HepG2 (cell line): ENCODE measurements at regions not wholly inside any gene's neighbourhood (a gene's known extent, or its start where the extent isn't known, plus 50 kb on each side); places are given as distances from the start of the nearest gene placed in this dataset.

Source experiments
- ATAC-seq: fragments of 200-7000 bp; cut with Tn5 transposase; 3 replicates; pipeline ENCODE4 v1.9.1; 2020; ENCODE audit warnings: mild to moderate bottlenecking, moderate library complexity
- BruUV-seq: library from RNA; stranded (reverse); fragments of 400-500 nt; replicated peaks from 2 replicates; lab custom pipeline; 2021; lab: Mats Ljungman, UMichigan
- CTCF ChIA-PET: fragments of 300-600 bp; formaldehyde crosslinking; extraction: SDS; loops from one replicate; lab custom pipeline; 2021; ENCODE audit warnings: low total read pairs, inconsistent platforms, low intra/inter-chr PET ratio; lab: Yijun Ruan, JAX
- POLR2A ChIA-PET: fragments of 350-600 bp; sonication (Branson Sonifier 250); formaldehyde crosslinking; loops from one replicate; lab custom pipeline; 2020; ENCODE audit warnings: antibody characterized with exemption, inconsistent platforms; lab: Yijun Ruan, JAX
- DNase-seq: peaks from one replicate; pipeline ENCODE4 v3.0.0-alpha.2; 2015; ENCODE audit warnings: low spot score
- FAIRE-seq: peaks from 3 replicates; lab custom pipeline; 2011; peaks lifted over from hg19 to GRCh38; lab: Jason Lieb, UNC
- H2AFZ ChIP-seq: one replicate; pipeline ENCODE4 v1.6.1; 2011; ENCODE audit warnings: low read length, inconsistent platforms
- H3K27ac ChIP-seq: fragments of 300-600 bp; 3 replicates; pipeline ENCODE4 v1.8.0; 2011; ENCODE audit warnings: mixed run types, mild to moderate bottlenecking, mixed read lengths, low read length, inconsistent platforms; ENCODE audit not compliant: insufficient read depth; ENCODE audit errors: extremely low read length
- H3K27me3 ChIP-seq, 2 experiments: fragments of 200-600 bp in 1 of 2; 2 replicates in 1 of 2; 3 replicates in 1 of 2; pipeline versions ENCODE4 v1.6.0 to v1.8.0; 2011; ENCODE audit warnings: low read length in 2 of 2, mild to moderate bottlenecking in 2 of 2, moderate library complexity in 2 of 2, inconsistent platforms in 1 of 2; ENCODE audit not compliant: insufficient read depth in 2 of 2, control insufficient read depth in 1 of 2
- H3K36me3 ChIP-seq, 2 experiments: fragments of 200-600 bp in 1 of 2; replicated peaks in 1 of 2; 2 replicates in 1 of 2; 3 replicates in 1 of 2; pipeline versions ENCODE4 v1.5.1 to v1.8.0; 2011; ENCODE audit warnings: low read length in 2 of 2, inconsistent platforms in 1 of 2; ENCODE audit not compliant: insufficient read depth in 2 of 2, control insufficient read depth in 1 of 2
- H3K4me1 ChIP-seq: 2 replicates; pipeline ENCODE4 v1.5.1; 2012; ENCODE audit warnings: low read length, inconsistent platforms; ENCODE audit not compliant: insufficient read depth
- H3K4me2 ChIP-seq: 2 replicates; pipeline ENCODE4 v1.6.0; 2011; ENCODE audit warnings: low read depth, low read length, inconsistent platforms
- H3K4me3 ChIP-seq, 3 experiments: fragments of 200-600 bp in 1 of 3; sonication (generic), shearing (Covaris generic) in 1 of 3; replicated peaks in 1 of 3; 2 replicates each; pipeline ENCODE4 v1.5.1; 2011 to 2016; ENCODE audit warnings: low read length in 3 of 3, inconsistent platforms in 2 of 3, low read depth in 2 of 3, mild to moderate bottlenecking in 2 of 3, control low read depth in 1 of 3, mixed read lengths in 1 of 3; ENCODE audit not compliant: insufficient read depth in 1 of 3
- H3K79me2 ChIP-seq: one replicate; pipeline ENCODE4 v1.6.1; 2011; ENCODE audit warnings: low read length, inconsistent platforms; ENCODE audit not compliant: insufficient read depth
- H3K9ac ChIP-seq: 2 replicates; pipeline ENCODE4 v1.6.0; 2011; ENCODE audit warnings: mild to moderate bottlenecking, low read depth, low read length, inconsistent platforms; ENCODE audit not compliant: insufficient read depth
- H3K9me3 ChIP-seq: 2 replicates; pipeline ENCODE4 v1.5.1; 2012; ENCODE audit warnings: mild to moderate bottlenecking, low read length
- H4K20me1 ChIP-seq: 2 replicates; pipeline ENCODE4 v1.6.0; 2011; ENCODE audit warnings: inconsistent platforms, mild to moderate bottlenecking, low read length, moderate library complexity; ENCODE audit not compliant: insufficient read depth
- GATA4 ChIP-seq: sonication (generic); IDR thresholded peaks from 2 replicates; pipeline ENCODE4 v1.6.1; 2016; ENCODE audit warnings: antibody characterized with exemption, low read depth, borderline replicate concordance
- HIC2 ChIP-seq: sonication (generic); formaldehyde crosslinking; IDR thresholded peaks from 2 replicates; pipeline ENCODE4 v1.9.0; 2022; ENCODE audit warnings: low read depth, missing genetic modification reagents
- KLF15 ChIP-seq: sonication (generic); formaldehyde crosslinking; IDR thresholded peaks from 2 replicates; pipeline ENCODE4 v1.8.1; 2023; ENCODE audit warnings: borderline replicate concordance, mild to moderate bottlenecking, inconsistent platforms, missing genetic modification reagents, mixed read lengths
- MAFF ChIP-seq: IDR thresholded peaks from 2 replicates; pipeline ENCODE4 v1.6.1; 2011; ENCODE audit warnings: low read depth, low read length, improper control_type of control experiment
- NCOA1 ChIP-seq: sonication (generic); formaldehyde crosslinking; IDR thresholded peaks from 2 replicates; pipeline ENCODE4 v1.9.0; 2021; ENCODE audit warnings: missing genetic modification reagents
- NFE2 ChIP-seq: sonication (generic); formaldehyde crosslinking; IDR thresholded peaks from 2 replicates; pipeline ENCODE4 v1.4.0; 2020; ENCODE audit warnings: missing genetic modification reagents
- RAD21 ChIP-seq: fragments of 450-650 bp; formaldehyde crosslinking; IDR thresholded peaks from 2 replicates; pipeline ENCODE4 v1.5.0; 2020; ENCODE audit warnings: mild to moderate bottlenecking
- RORA ChIP-seq: sonication (generic); formaldehyde crosslinking; IDR thresholded peaks from 2 replicates; pipeline ENCODE4 v1.5.0; 2020; ENCODE audit warnings: mild to moderate bottlenecking, missing genetic modification reagents, moderate library complexity
- SP4 ChIP-seq: sonication (generic); formaldehyde crosslinking; IDR thresholded peaks from 2 replicates; pipeline ENCODE4 v1.8.1; 2023; ENCODE audit warnings: mild to moderate bottlenecking, missing genetic modification reagents
- XRCC5 ChIP-seq: fragments of 200-400 bp; formaldehyde crosslinking; optimal IDR thresholded peaks from 2 replicates; pipeline ENCODE3; 2017; ENCODE audit warnings: mild to moderate bottlenecking, low read length
- ZFP1 ChIP-seq: IDR thresholded peaks from 2 replicates; pipeline ENCODE4 v1.6.1; 2016
- ZMAT5 ChIP-seq: sonication (generic); formaldehyde crosslinking; IDR thresholded peaks from 2 replicates; pipeline ENCODE4 v1.5.0; 2020; ENCODE audit warnings: mild to moderate bottlenecking, low read depth, missing genetic modification reagents, borderline replicate concordance
- ZNF12 ChIP-seq: sonication (generic); formaldehyde crosslinking; IDR thresholded peaks from 2 replicates; pipeline ENCODE4 v1.5.0; 2020; ENCODE audit warnings: missing genetic modification reagents
- ZNF232 ChIP-seq: sonication (generic); formaldehyde crosslinking; IDR thresholded peaks from 2 replicates; pipeline ENCODE4 v1.4.0; 2020; ENCODE audit warnings: missing genetic modification reagents, borderline replicate concordance
- ZNF451 ChIP-seq: sonication (generic); formaldehyde crosslinking; IDR thresholded peaks from 2 replicates; pipeline ENCODE4 v1.5.0; 2020; ENCODE audit warnings: mild to moderate bottlenecking, missing genetic modification reagents
- ZNF639 ChIP-seq: conservative IDR thresholded peaks from 2 replicates; pipeline ENCODE4 v1.6.1; 2018; ENCODE audit warnings: missing genetic modification reagents
- ZNF720 ChIP-seq: sonication (generic); formaldehyde crosslinking; IDR thresholded peaks from 2 replicates; pipeline ENCODE4 v1.4.0; 2020; ENCODE audit warnings: missing genetic modification reagents
- WGBS: methylation state at CpG from one replicate; pipeline ENCODE4 v1.1.6; 2017; ENCODE audit warnings: low lambda C conversion rate; 5-methylcytosine and 5-hydroxymethylcytosine counted together
- in situ Hi-C: cut with HindIII; loops from 2 replicates; pipeline ENCODE4 v1.10.0; 2017; ENCODE audit warnings: low pct_unique_long_range_greater_than_20kb; ENCODE audit not compliant: extremely low pct_ligation_motif_present
- intact Hi-C: fragments of 100-400 bp; cut with micrococcal nuclease; formaldehyde crosslinking; loops from one replicate; pipeline ENCODE4 v1.10.0; 2022; ENCODE audit not compliant: unreplicated experiment

GRCh38 chr4:24650849-24651640, 66.7 kb upstream of the DHX15 start:
- Histone ChIP-seq H3K9me3 (no peaks in the 10 kb centered on the region), H3K36me3 (no peaks in the 10 kb centered on the region), H3K4me2 (no peak overlapping the region), H3K27ac (no peak overlapping the region), H3K4me1 (no peaks in the 10 kb centered on the region), H3K9ac (no peak overlapping the region), H2AFZ (no peak overlapping the region), H3K79me2 (no peaks in the 10 kb centered on the region), H3K27me3 (no peaks in the 10 kb centered on the region; a peak in 2 of 5 replicates), H4K20me1 (no peaks in the 10 kb centered on the region), H3K4me3 (no peak overlapping the region)
- TF ChIP-seq GATA4 (no peak), XRCC5 (no peak), ZNF451 (no peak)
- FAIRE-seq = no peak
- BruUV-seq = no TSS peak
- WGBS = 83% methylated on average over 2 of the region's 2 CpGs
- intact Hi-C loops = no loop called here
- DNase-seq = no peak
- in situ Hi-C loops = no loop called here
- ChIA-PET CTCF (no interaction called here), POLR2A (no interaction called here)
- no peak for ATAC-seq

- no peak for DNase-seq
- Histone ChIP-seq H3K4me2 (no peak overlapping the region), H3K4me3 (no peak overlapping the region), H4K20me1 (no peaks in the 10 kb centered on the region), H3K9me3 (no peaks in the 10 kb centered on the region), H3K79me2 (no peaks in the 10 kb centered on the region), H3K27me3 (no peaks in the 10 kb centered on the region), H3K4me1 (peaks cover 25% of the 10 kb centered on the region), H3K36me3 (no peaks in the 10 kb centered on the region), H3K9ac (no peak overlapping the region), H3K27ac (no peak overlapping the region), H2AFZ (no peak overlapping the region)
- no peak for FAIRE-seq
- WGBS = 54% methylated on average over 3 of the region's 3 CpGs
- BruUV-seq = no TSS peak
- ATAC-seq = no peak
- in situ Hi-C loops (no loop called here), intact Hi-C loops (no loop called here)
- ChIA-PET POLR2A (no interaction called here), CTCF (no interaction called here)
- TF ChIP-seq ZNF12 (CRISPR knock-in tag) (no peak), ZFP1 (no peak), RAD21 (CRISPR knock-in tag) (no peak), ZNF720 (CRISPR knock-in tag) (no peak), NCOA1 (no peak), KLF15 (CRISPR knock-in tag) (no peak), HIC2 (CRISPR knock-in tag) (no peak), SP4 (no peak), MAFF (no peak), ZNF639 (CRISPR knock-in tag) (no peak), ZMAT5 (CRISPR knock-in tag) (no peak), RORA (no peak), NFE2 (CRISPR knock-in tag) (no peak), ZNF451 (no peak), ZNF232 (CRISPR knock-in tag) (no peak)
Observed at GRCh38 chr4:24655326-24655725, 71.0 kb upstream of the DHX15 start.
